ENCODE measurements at regions not wholly inside any gene's neighbourhood (a gene's known extent, or its start where the extent isn't known, plus 50 kb on each side); places are given as distances from the start of the nearest gene placed in this dataset.

GRCh38 chr11:92361551-92361950, 136.9 kb downstream of the FAT3 start:
- ATAC-seq: no peak
- no peak for DNase-seq
- Histone ChIP-seq H3K9me3 (no peaks in the 10 kb centered on the region), H3K4me1 (no peaks in the 10 kb centered on the region), H3K27me3 (peaks cover 0 to 5% (median 0%) of the 10 kb centered on the region in 7 donors), H3K4me3 (no peak overlapping the region), H3K36me3 (no peaks in the 10 kb centered on the region), H3K27ac (no peak overlapping the region)
- intact Hi-C loops (cut with DNase I): loop anchor here in 1 of 10 donors (10.0 kb wide), 1 partner anchor 67 kb away; no protein-coding TSS in a partner anchor
- TF ChIP-seq CTCF (IDR thresholded peaks at IDR 0.05): no peak
- WGBS, 2 donors: 79 to 89% methylated on average over 2 of the region's 2 CpGs

GRCh38 chr11:92362989-92363388, 138.4 kb downstream of the FAT3 start:
- 85 to 89% methylated on average over 1 of the region's 1 CpG for WGBS, 2 donors
- no peak for DNase-seq

GRCh38 chr11:92364177-92364576, 139.6 kb downstream of the FAT3 start:
- Histone ChIP-seq H3K27ac (no peak overlapping the region), H3K4me3 (no peak overlapping the region), H3K9me3 (no peaks in the 10 kb centered on the region), H3K27me3 (peaks cover 0 to 5% (median 0%) of the 10 kb centered on the region in 7 donors), H3K36me3 (no peaks in the 10 kb centered on the region), H3K4me1 (no peaks in the 10 kb centered on the region)
- intact Hi-C loops (cut with DNase I): loop anchor here in 1 of 10 donors (10.0 kb wide), 1 partner anchor 69 kb away; no protein-coding TSS in a partner anchor
- TF ChIP-seq CTCF (IDR thresholded peaks at IDR 0.05): no peak
- ATAC-seq (no peak), DNase-seq (no peak)
- WGBS, 2 donors: 89 to 90% methylated on average over 4 of the region's 4 CpGs

More at GRCh38 chr11:92362989-92363388, 138.4 kb downstream of the FAT3 start:
- no peak for ATAC-seq
- H3K27ac ChIP-seq: no peak overlapping the region
- H3K4me3 ChIP-seq: no peak overlapping the region
- no peaks in the 10 kb centered on the region for H3K9me3 ChIP-seq
- peaks cover 0 to 5% (median 0%) of the 10 kb centered on the region in 7 donors for H3K27me3 ChIP-seq
- TF ChIP-seq CTCF (IDR thresholded peaks at IDR 0.05): no peak
- no peaks in the 10 kb centered on the region for H3K4me1 ChIP-seq
- intact Hi-C loops (cut with DNase I): loop anchor here in 1 of 10 donors (10.0 kb wide), 1 partner anchor 68 kb away; no protein-coding TSS in a partner anchor
- no peaks in the 10 kb centered on the region for H3K36me3 ChIP-seq

GRCh38 chr11:92376146-92376599, 151.6 kb downstream of the FAT3 start:
- Histone ChIP-seq H3K4me1 (no peaks in the 10 kb centered on the region), H3K4me3 (no peak overlapping the region), H3K36me3 (no peaks in the 10 kb centered on the region), H3K27ac (no peak overlapping the region), H3K9me3 (no peaks in the 10 kb centered on the region), H3K27me3 (no peaks in the 10 kb centered on the region)
- DNase-seq (no peak), ATAC-seq (no peak)
- intact Hi-C loops (cut with DNase I): no loop called here
- no peak for TF ChIP-seq CTCF (IDR thresholded peaks at IDR 0.05)
- 49 to 57% methylated on average over 3 of the region's 3 CpGs for WGBS, 2 donors
